Left forelimb (tissue), 1 donor: ENCODE measurements at regions not wholly inside any gene's neighbourhood (a gene's known extent, or its start where the extent isn't known, plus 50 kb on each side); places are given as distances from the start of the nearest gene placed in this dataset.

Experiments
- DNase-seq: peaks from one replicate; pipeline ENCODE4 v3.0.0-alpha.2; 2018; ENCODE audit warnings: low spot score

- no peak for DNase-seq
Measured at GRCh38 chr5:159385536-159385935, 55.2 kb upstream of the IL12B start.

- DNase-seq = no peak
Measured at GRCh38 chr5:159386028-159386711, 55.9 kb upstream of the IL12B start.

GRCh38 chr5:159392871-159393270 lies 62.6 kb upstream of the IL12B start:
- DNase-seq = no peak

GRCh38 chr5:159393854-159394274 lies 63.6 kb upstream of the IL12B start:
- no peak for DNase-seq

GRCh38 chr5:159395202-159395601 lies 64.9 kb upstream of the IL12B start:
- no peak for DNase-seq

- no peak for DNase-seq
Measured at GRCh38 chr5:159398936-159399335, 68.6 kb upstream of the IL12B start.

- no peak for DNase-seq
Measured at GRCh38 chr5:159400476-159400875, 70.2 kb upstream of the IL12B start.

- DNase-seq = no peak
Measured at GRCh38 chr5:159402311-159402710, 72.0 kb upstream of the IL12B start.

- DNase-seq = no peak
Measured at GRCh38 chr5:159402856-159403255, 72.6 kb upstream of the IL12B start.

- DNase-seq = no peak
Measured at GRCh38 chr5:159403906-159404681, 73.8 kb upstream of the IL12B start.

GRCh38 chr5:159405611-159406031 lies 75.3 kb upstream of the IL12B start:
- no peak for DNase-seq

GRCh38 chr5:159406571-159406970 lies 76.3 kb upstream of the IL12B start:
- DNase-seq = no peak

- no peak for DNase-seq
Measured at GRCh38 chr5:159409801-159410200, 79.5 kb upstream of the IL12B start.

GRCh38 chr5:159410480-159410879 lies 80.2 kb upstream of the IL12B start:
- no peak for DNase-seq

GRCh38 chr5:159411115-159411514 lies 80.8 kb upstream of the IL12B start:
- DNase-seq = no peak

GRCh38 chr5:159412284-159413046 lies 82.2 kb upstream of the IL12B start:
- DNase-seq = no peak

GRCh38 chr5:159414021-159414420 lies 83.7 kb upstream of the IL12B start:
- DNase-seq = no peak

GRCh38 chr5:159415301-159415937 lies 85.1 kb upstream of the IL12B start:
- DNase-seq = no peak

GRCh38 chr5:159416438-159416837 lies 86.2 kb upstream of the IL12B start:
- DNase-seq = no peak

GRCh38 chr5:159417170-159417569 lies 86.9 kb upstream of the IL12B start:
- no peak for DNase-seq

- no peak for DNase-seq
Measured at GRCh38 chr5:159419576-159419975, 89.3 kb upstream of the IL12B start.

GRCh38 chr5:159420940-159421339 lies 90.7 kb upstream of the IL12B start:
- no peak for DNase-seq
